Erythroblast (primary cell): ENCODE measurements at regions not wholly inside any gene's neighbourhood (a gene's known extent, or its start where the extent isn't known, plus 50 kb on each side); places are given as distances from the start of the nearest gene placed in this dataset.

Source experiments
- GATA1 ChIP-seq: IDR thresholded peaks from 2 replicates; pipeline ENCODE4 v1.6.1; 2011; ENCODE audit warnings: low read depth, mild to moderate bottlenecking, control low read depth, low read length, moderate library complexity
- POLR2A ChIP-seq: IDR thresholded peaks from 2 replicates; pipeline ENCODE4 v1.6.1; 2011; ENCODE audit warnings: mild to moderate bottlenecking, low read length

DNA sequence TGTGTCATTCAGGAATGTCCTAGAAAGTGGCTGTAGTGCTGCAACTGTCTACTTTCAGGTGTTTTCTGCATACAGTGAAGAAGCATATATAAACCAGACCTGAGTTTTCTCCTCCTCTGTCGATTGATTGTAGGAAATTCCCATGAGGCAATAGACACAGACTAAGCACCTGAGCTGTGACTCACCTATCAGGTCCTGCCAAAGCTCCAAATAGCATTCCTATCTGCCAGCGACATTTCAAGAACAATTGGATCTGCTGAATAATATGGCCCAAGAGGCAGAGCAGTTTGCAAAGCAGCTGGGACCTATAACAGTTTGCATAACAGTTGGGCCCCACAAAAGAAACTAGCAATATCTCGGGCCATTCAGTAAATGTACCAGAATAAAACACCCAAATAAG is 360.4 kb downstream of the HAO1 start:
- TF ChIP-seq POLR2A (no peak), GATA1 (no peak)
